NOMO-1 (cell line): ENCODE measurements at regions not wholly inside any gene's neighbourhood (a gene's known extent, or its start where the extent isn't known, plus 50 kb on each side); places are given as distances from the start of the nearest gene placed in this dataset.

Experiments
- DNase-seq, 2 experiments: peaks; one replicate each; lab custom pipeline; 2025; ENCODE audit not compliant: unreplicated experiment in 2 of 2; lab: John Stamatoyannopoulos, UW

GRCh38 chr15:70449311-70450141 is 313.8 kb downstream of the UACA start:
- DNase-seq: no peak

- DNase-seq: peak; percentile 86 to 92
These were observed 315.2 kb downstream of the UACA start for GRCh38 chr15:70447928-70448698.

- no peak for DNase-seq
These were observed 315.8 kb downstream of the UACA start for GRCh38 chr15:70447521-70447920.

- no peak for DNase-seq
These were observed 316.3 kb downstream of the UACA start for GRCh38 chr15:70447081-70447480.

GRCh38 chr15:70443486-70444273 is 319.7 kb downstream of the UACA start:
- DNase-seq: peak; percentile 63 to 74

- DNase-seq: no peak
These were observed 320.6 kb downstream of the UACA start for GRCh38 chr15:70442616-70443321.

GRCh38 chr15:70442211-70442610 is 321.1 kb downstream of the UACA start:
- DNase-seq: no peak

- DNase-seq: no peak
These were observed 322.8 kb downstream of the UACA start for GRCh38 chr15:70440416-70441138.

- DNase-seq: no peak
These were observed 323.5 kb downstream of the UACA start for GRCh38 chr15:70439880-70440279.

- DNase-seq: no peak
These were observed 324.0 kb downstream of the UACA start for GRCh38 chr15:70439304-70439877.

- no peak for DNase-seq
These were observed 324.6 kb downstream of the UACA start for GRCh38 chr15:70438776-70439175.

GRCh38 chr15:70437882-70438451 is 325.4 kb downstream of the UACA start:
- no peak for DNase-seq

GRCh38 chr15:70437089-70437488 is 326.3 kb downstream of the UACA start:
- no peak for DNase-seq

- DNase-seq: no peak
These were observed 326.9 kb downstream of the UACA start for GRCh38 chr15:70436428-70436827.

GRCh38 chr15:70435872-70436271 is 327.5 kb downstream of the UACA start:
- DNase-seq: peak in 1 of 2 experiments; percentile 37

GRCh38 chr15:70435369-70435768 is 328.0 kb downstream of the UACA start:
- DNase-seq: peak; percentile 52 to 62

GRCh38 chr15:70433586-70434324 is 329.6 kb downstream of the UACA start:
- no peak for DNase-seq

GRCh38 chr15:70432924-70433495 is 330.3 kb downstream of the UACA start:
- no peak for DNase-seq
